ENCODE measurements at regions not wholly inside any gene's neighbourhood (a gene's known extent, or its start where the extent isn't known, plus 50 kb on each side); places are given as distances from the start of the nearest gene placed in this dataset.

DNA sequence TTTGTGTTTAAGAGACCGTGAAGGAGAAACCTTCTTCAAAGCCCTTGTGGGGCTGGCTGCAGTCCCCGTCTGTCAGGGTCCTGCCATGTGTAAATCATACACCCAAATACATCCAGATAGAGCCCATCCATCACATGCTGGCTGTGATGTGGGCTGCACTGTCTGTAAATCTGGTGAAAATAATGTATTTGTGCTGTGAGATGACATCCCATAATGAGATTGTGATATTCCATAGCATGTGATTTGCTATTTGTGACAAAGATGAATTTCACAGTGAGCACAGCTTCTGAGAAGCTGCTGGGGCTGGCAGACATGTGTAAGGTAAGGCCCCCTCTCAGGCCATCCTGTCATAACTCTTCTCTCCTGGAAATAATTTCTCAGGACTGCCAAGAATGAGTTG, 114.3 kb upstream of the MB21D2 start:
- TF ChIP-seq, protein P1, sequence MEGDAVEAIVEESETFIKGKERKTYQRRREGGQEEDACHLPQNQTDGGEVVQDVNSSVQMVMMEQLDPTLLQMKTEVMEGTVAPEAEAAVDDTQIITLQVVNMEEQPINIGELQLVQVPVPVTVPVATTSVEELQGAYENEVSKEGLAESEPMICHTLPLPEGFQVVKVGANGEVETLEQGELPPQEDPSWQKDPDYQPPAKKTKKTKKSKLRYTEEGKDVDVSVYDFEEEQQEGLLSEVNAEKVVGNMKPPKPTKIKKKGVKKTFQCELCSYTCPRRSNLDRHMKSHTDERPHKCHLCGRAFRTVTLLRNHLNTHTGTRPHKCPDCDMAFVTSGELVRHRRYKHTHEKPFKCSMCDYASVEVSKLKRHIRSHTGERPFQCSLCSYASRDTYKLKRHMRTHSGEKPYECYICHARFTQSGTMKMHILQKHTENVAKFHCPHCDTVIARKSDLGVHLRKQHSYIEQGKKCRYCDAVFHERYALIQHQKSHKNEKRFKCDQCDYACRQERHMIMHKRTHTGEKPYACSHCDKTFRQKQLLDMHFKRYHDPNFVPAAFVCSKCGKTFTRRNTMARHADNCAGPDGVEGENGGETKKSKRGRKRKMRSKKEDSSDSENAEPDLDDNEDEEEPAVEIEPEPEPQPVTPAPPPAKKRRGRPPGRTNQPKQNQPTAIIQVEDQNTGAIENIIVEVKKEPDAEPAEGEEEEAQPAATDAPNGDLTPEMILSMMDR (conservative IDR thresholded peaks at IDR 0.05; ENCODE audit: low read depth in 2 of 2): no peak
- TF ChIP-seq, protein P2, sequence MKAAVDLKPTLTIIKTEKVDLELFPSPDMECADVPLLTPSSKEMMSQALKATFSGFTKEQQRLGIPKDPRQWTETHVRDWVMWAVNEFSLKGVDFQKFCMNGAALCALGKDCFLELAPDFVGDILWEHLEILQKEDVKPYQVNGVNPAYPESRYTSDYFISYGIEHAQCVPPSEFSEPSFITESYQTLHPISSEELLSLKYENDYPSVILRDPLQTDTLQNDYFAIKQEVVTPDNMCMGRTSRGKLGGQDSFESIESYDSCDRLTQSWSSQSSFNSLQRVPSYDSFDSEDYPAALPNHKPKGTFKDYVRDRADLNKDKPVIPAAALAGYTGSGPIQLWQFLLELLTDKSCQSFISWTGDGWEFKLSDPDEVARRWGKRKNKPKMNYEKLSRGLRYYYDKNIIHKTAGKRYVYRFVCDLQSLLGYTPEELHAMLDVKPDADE (IDR thresholded peaks at IDR 0.05): no peak
- no peak for TF ChIP-seq EZH2phosphoT487 (IDR thresholded peaks at IDR 0.05; ENCODE audit: unreplicated experiment)
- TF ChIP-seq, protein P3, sequence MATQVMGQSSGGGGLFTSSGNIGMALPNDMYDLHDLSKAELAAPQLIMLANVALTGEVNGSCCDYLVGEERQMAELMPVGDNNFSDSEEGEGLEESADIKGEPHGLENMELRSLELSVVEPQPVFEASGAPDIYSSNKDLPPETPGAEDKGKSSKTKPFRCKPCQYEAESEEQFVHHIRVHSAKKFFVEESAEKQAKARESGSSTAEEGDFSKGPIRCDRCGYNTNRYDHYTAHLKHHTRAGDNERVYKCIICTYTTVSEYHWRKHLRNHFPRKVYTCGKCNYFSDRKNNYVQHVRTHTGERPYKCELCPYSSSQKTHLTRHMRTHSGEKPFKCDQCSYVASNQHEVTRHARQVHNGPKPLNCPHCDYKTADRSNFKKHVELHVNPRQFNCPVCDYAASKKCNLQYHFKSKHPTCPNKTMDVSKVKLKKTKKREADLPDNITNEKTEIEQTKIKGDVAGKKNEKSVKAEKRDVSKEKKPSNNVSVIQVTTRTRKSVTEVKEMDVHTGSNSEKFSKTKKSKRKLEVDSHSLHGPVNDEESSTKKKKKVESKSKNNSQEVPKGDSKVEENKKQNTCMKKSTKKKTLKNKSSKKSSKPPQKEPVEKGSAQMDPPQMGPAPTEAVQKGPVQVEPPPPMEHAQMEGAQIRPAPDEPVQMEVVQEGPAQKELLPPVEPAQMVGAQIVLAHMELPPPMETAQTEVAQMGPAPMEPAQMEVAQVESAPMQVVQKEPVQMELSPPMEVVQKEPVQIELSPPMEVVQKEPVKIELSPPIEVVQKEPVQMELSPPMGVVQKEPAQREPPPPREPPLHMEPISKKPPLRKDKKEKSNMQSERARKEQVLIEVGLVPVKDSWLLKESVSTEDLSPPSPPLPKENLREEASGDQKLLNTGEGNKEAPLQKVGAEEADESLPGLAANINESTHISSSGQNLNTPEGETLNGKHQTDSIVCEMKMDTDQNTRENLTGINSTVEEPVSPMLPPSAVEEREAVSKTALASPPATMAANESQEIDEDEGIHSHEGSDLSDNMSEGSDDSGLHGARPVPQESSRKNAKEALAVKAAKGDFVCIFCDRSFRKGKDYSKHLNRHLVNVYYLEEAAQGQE (IDR thresholded peaks at IDR 0.05; ENCODE audit: unreplicated experiment): no peak
